Hindlimb muscle (tissue), 1 donor: ENCODE measurements at regions not wholly inside any gene's neighbourhood (a gene's known extent, or its start where the extent isn't known, plus 50 kb on each side); places are given as distances from the start of the nearest gene placed in this dataset.
"Not testable (repeated sequence)": the region's sequence is repeated elsewhere in the genome, so short reads cannot be mapped to it uniquely, and the experiment has no call there.

Source experiments
- DNase-seq: peaks from one replicate; pipeline ENCODE4 v3.0.0-alpha.2; 2013

DNA sequence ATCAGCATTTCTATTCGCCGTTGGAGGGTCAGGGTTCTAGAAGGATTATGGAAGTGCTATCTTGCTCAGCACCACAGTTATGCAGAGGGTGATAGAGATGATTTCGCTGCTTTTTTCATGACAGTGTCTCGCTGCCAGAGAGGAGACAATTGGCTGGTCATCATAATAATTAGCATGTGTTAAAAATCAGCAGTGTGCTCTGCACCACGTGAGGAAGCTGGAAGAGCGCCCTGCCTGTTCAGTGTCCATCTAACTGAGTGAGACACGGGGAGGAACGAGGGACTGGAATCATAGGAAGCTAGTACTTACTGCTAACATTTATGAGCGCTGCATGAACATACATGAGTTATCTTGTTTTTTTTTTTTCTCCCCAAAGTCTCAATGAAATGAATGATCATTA, 116.2 kb upstream of the PLAAT1 start:
- DNase-seq: no peak

DNA sequence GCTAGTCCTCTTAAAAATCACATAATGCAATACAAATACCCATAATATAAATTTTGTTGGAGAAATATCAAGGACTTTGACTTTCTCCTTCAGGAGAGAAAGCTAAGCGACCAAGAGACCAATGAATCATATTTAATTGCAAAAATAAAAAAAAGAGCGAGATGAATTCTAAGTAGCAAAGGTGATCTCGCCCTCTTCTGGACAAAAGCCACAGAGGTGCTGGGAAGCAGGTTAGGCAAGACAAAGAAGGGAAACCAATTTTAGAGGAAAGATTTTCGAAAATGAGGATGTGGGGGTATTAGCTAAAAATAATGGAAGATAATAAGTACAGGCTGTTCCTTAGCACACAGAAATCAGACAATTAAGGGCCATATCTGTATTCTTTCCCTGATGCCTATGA, 111.4 kb upstream of the PLAAT1 start:
- no peak for DNase-seq

DNA sequence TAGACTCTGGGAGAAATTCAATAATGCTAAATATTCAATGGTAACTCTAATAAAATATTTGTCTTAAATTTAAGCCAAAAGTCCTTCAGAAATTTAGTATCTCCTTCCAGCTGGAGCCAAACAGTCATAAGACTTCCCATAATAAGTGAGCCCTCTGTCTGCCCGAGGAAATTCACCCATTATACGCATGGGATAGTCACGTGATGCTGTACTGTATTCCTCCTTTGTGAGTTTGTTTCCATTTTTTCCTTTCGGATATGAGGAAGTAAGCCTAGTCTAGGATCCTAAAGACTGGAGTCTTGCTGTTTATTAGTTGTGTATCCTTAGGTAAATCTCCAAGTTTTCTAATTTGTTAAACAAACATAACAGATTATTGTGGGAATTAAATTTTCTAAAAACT, 110.4 kb upstream of the PLAAT1 start:
- DNase-seq: no peak

DNA sequence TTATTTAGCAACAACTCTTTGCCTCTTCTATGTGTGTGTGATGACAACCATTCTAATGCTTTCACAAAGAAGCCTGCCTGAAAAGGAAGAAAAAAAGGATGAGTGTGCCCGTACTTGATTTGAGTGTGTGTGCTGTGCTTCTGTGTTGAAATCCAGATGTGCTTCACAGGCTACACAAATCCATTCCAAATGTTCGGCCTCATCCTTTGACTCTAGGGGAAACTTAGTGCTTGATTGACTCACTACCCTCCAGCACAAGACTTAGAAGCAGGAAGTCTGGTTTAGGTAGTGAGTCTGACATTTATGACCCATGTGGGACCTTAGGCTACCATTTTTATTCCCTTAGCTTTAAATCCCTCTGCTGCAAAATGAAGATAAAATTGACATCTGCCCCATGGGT, 108.8 kb upstream of the PLAAT1 start:
- no peak for DNase-seq

DNA sequence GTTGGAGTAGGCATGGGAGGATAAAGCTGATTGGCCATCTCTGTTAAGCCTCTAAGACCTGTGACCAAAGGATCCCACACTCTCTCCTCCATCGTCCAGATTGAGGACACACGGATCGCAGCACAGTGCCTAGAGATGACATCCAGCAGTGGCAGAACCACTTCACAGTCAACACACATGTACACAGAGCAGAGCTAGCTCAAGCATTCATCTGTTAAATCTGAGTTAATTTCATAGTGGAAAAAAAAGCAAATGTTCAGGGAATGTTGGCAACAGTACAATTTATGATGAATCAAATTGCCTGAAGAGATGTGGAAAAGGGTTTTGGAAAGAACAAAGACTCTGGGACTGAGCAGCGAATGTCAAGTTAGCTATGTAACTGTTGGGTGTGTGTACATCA, 108.1 kb upstream of the PLAAT1 start:
- peak; percentile 23 for DNase-seq

DNA sequence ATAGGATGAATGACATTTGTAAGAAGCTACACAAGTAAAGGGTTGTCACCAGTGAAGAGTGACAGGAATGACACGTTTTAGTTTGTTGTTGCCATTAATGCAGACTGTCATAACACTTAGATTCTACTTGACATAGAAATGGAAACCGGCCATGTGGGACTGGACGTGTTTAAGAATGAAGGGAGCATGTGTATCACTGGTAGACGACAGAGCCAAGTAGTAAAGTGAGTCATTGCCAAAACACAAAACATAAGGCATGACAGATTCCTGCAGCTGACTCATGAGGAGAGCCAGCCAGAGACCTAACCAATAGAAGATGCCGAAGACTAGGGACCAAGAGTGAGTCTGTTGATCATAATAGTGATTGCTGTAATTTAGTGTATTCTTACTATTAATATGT, 106.2 kb upstream of the PLAAT1 start:
- peak; percentile 33 for DNase-seq

DNA sequence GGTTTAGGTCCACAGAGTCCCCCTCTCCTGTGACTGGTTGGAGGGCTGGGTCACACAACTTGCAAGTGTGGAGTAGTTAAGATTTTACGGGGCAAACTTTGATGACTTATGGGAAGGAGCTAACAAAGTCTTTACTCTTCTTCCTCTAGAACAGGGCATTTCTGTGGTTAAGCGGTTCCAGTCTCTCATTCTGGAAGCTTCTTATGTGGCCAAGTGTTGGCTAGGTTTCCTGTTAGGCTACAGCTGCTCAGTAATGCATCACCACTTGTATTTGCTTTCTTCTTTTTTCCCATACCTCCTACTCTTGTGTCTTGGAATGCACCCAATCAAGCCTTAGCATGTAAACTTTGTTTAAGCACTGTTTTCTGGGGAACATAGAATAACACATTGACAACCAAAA, 100.6 kb upstream of the PLAAT1 start:
- DNase-seq: no peak

DNA sequence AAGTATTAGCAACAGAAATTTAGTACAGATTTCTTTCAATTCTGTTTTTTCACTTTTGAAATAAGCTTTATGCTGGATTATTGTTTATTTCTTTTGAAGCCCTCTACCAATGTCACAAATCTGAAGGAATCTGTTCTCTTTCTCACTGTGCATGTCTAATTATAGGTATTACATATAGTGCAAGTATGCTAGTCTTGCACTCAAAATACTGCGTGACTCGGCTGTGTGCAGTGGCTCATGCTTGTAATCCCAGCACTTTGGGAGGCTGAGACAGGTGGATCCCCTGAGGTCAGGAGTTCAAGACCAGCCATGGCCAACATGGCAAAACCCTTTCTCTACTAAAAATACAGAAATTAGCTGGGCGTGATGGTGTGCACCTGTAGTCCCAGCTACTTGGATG, 95.8 kb upstream of the PLAAT1 start:
- DNase-seq: no peak

DNA sequence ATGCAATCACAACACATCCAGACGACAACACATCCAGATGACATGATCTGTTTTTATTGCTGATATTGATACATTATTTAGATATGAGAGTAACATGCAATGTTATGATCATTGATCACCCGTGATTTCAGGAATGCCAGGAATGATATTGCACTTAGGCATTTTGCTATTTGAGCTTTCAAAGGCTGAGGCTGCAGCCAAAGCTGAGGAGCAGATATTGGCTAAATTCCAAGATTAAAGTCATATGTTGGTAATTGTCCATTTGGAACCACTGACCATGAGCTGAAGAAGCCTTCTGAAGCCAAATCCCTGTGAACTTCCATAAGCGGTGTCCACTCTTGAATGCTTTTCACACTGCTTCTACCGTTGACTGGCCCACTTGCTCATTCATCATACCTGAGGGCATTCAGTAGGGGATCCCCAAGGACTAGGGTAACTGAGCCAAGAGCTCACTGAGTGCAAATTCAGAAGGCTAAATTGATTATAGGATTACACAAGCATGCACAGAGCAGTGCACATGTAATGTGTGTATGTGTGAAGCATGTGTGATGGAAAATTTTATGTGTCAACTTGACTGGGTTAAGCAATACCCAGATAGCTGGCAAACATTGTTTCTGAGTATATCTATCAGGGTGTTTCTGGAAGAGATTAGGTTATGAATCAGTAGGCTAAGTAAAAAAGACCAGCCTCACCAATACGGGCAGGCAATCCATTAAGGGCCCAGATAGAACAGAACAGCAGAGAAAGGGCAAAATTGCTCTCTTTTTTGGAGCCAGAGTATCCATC, 92.1 kb upstream of the PLAAT1 start:
- DNase-seq: no peak

DNA sequence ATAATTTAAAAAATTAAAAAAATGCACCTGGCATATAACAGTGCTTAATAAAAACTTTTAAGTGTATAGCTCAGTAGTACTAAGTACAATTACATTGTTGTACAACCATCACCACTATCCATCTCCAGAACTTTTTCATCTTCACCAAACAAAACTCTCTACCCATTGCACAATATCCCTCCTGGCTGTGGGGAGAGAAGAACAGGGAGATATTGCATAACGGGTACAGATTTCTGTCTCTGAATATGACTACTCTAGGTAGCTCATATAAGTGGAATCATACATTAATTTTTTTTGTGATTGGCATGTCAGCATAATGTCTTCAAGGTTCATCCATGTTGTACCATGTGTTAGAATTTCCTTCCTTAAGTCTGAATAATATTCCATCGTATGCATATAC, 91.0 kb upstream of the PLAAT1 start:
- DNase-seq: no peak

DNA sequence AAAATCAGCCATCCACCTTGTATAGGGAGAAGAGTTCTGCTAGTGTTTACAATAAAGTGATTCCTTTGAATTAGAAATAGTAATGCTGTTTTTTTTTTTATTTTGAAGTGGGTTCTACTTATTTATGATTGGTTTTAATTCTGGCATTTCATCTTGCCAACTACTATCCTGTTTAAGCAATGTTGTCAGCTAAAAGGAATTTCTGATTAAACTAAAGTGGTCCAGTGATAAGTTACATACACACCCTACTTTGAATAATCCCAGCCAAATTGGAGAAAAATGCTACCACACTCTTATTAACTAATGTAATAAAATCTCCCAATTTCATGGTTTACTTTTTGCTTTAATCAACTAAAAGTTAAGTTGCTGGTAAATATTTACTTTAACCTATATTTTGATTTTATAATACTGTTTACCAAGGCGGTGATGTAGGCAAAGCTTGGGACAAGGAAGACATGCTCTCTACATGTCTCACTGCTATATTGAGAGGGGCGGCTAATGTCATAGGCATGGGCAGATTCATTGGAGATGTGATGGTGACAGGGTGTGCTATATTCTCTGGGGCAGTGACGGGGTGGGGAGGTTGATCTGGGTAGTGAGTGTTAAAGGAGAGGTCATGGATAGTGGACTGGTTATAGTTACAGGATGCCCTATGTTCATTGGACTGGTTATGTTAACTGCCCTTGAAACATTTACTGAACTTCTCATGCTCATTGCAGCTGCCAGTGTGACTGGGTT, 85.8 kb upstream of the PLAAT1 start:
- DNase-seq: not testable (repeated sequence)

DNA sequence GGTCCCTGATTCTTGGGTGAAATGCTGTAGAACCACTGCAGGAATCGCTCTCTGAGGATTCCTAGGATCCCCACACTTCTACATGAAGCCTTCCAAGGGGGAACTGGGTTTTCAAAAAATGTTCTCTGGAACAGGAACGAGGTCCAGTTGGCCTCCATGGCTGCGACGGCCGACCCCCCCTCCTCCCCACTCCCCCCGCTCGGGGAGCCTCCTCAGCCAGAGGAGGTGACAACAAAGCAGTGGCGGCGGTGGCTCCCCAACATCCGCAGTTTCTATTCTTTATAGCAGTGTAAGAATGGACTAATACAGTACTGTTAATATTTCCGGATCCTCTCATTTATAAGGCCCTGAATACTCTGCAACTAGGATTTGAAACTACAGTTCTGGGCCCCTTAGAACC, 84.0 kb upstream of the PLAAT1 start:
- no peak for DNase-seq

DNA sequence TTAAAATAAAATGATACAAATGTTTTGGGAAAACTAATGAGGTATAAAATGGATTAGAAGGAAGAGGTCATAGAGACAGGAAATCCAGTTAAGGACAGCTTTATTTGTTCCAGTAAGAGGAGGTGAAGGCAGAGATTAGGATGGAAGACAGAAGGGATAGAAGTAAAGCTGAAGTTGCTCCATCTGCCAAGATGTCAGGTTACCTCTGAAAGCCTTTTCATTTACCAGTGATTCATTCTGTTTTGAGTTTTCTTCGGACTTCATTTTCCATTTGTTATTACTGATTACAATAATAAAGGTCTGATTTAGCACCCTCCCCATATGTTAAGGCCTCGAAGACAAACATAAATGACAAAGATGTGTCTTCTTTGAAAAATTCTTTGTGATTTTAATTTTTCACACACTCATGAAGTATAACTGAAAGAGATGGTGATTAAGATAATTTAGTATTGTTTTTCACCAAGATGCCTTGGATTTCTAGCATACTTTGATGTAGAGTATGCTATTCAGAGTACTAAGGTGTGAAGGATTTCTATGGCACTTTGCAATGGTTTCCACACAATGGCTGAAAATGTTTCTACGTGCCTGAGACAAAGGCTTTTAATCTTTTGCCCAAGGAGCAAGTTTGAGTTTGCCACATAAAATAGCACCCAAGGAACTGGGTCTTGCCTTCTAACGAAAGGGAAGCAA, 75.4 kb upstream of the PLAAT1 start:
- no peak for DNase-seq

DNA sequence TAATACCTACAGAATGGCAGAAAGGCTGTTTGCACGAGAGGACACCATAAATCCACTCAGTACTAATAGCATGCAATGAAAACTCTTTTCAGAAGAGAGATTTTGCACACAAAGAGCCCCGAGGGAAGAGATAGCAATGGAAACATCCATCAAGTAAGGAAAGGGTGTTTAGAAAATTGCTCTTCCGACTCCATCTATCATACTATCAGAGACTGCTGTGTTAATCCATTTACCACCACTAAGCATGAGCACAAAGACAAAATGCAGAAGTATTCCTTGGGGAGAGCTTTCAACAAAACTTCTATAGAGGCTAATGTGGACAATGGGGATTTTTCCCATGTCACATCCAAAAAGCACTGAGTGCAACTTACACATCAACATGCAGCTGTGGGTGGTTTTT, 72.1 kb upstream of the PLAAT1 start:
- no peak for DNase-seq

DNA sequence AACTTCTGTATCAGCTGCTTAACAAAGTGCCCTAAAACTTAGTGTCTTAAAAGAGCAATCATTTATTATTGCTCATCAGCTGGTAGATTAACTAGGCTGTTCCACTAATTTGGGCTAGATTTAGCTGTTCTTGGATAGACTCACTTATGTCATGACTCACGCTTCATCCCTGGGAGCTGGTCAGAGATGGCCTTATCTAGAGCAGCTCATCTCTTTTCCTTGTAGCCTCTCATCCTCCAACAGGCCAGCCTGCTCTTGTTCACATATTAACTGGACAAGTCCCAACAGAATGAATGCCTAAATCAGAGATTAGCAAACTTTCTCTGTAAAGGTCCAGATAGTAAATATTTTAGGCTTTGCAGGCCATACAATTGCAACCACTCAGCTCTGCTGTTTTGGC, 66.9 kb upstream of the PLAAT1 start:
- no peak for DNase-seq

DNA sequence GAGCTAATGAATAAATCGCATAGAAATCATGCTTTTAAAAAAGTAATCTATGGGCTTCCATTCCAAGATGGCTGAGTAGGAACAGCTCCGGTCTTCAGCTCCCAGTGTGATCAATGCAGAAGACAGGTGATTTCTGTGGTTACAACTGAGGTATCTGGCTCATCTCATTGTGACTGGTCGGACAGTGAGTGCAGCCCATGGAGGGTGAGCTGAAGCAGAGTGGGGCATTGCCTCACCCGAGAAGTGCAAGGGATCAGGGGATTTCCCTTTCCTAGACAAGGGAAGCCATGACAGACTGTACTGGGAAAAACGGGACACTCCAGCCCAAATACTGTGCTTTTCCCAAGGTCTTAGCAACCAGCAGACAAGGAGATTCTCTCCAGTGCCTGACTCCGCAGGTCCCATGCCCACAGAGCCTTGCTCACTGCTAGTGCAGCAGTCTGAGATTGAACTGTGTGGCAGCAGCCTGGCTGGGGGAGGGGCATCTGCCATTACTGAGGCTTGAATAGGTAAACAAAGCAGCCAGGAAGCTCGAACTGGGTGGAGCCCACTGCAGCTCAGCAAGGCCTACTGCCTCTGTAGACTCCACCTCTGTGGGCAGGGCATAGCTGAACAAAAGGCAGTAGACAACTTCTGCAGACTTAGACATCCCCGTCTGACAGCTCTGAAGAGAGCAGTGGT, 61.5 kb upstream of the PLAAT1 start:
- not testable (repeated sequence) for DNase-seq

DNA sequence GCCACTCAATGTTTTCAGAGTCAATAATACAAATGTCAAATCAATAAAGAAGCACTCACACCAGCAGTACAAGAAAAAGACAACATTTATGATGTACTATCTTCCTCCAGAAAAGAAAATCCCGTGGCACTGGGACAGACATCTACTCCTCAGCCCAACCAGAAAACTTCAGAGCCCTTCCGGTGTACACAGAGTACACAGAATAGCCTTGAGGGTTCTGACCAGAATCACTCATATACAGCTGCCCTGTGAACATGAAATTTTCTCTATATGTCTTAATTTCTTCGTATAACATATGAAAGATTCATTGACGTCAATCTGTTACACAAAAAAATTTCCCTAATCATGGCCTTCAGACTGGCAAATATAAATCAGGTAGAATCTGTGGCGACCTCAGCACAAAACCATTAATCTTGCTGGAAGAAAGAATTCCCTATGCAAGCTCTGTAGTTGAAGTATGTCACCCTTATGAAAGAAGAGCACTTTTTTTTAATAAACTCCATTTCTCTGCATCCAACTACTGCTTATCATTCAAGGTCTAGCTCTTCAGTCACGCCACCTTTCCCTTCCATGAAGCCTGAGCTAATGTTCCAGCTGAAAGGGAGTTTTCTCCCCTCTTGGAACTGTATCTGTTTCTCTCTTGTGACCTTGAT, 53.8 kb upstream of the PLAAT1 start:
- no peak for DNase-seq

DNA sequence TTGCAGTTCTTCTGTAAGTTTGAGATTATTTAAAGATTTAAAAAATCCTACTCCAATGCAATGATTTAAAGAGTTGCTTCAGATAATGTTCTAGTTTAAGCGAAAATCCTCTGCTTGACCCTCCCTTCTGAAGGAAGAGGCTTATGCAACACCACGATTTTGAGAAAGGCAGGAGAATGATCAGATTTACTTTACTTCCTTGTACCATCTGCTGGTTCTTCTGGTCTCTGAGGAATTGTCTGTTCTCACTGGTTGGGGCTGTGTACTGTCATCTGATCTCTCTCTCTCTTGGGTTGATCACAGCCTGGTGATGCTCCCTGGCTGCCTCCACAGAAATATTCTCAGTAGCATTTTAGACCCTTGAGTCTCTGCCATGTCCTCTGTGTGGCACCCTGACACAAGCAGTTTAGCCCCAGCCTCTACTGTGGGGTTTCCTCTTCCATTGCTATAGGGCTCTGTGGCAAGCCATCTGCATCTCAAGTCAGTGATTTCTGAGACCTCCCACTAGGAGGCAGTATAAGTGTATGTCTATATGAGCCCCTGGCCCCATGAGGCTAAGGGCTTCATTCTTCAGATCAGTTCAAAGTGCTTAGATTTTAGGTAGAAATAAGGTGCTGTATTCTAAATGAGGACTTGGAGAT, 50.8 kb upstream of the PLAAT1 start:
- no peak for DNase-seq
